GM13976 (cell line): ENCODE measurements at regions not wholly inside any gene's neighbourhood (a gene's known extent, or its start where the extent isn't known, plus 50 kb on each side); places are given as distances from the start of the nearest gene placed in this dataset.

ENCODE experiments used
- DNase-seq: peaks from one replicate; pipeline ENCODE4 v3.0.0; 2012; ENCODE audit warnings: low spot score
- CTCF ChIP-seq: IDR thresholded peaks from 2 replicates; pipeline ENCODE4 v1.5.1; 2012; ENCODE audit warnings: borderline replicate concordance, mild to moderate bottlenecking; ENCODE audit not compliant: insufficient read depth; ENCODE audit errors: extremely low read depth, missing control alignments, control extremely low read depth
- in situ Hi-C: fragments of 300-500 bp; cut with MboI; formaldehyde crosslinking; loops from one replicate; pipeline ENCODE4 v1.12.0; 2022; ENCODE audit warnings: low sequenced_read_pairs, mixed read lengths, inconsistent platforms; ENCODE audit not compliant: unreplicated experiment

GRCh38 chr15:88391700-88392099 is 75.5 kb downstream of the MRPL46 start:
- in situ Hi-C loops = no loop called here
- TF ChIP-seq CTCF = no peak
- DNase-seq = no peak

- TF ChIP-seq CTCF = no peak
- no peak for DNase-seq
- in situ Hi-C loops = no loop called here
Observed at GRCh38 chr15:88391006-88391405, 76.2 kb downstream of the MRPL46 start.

GRCh38 chr15:88390164-88390901 is 76.9 kb downstream of the MRPL46 start:
- no peak for DNase-seq
- in situ Hi-C loops = no loop called here
- TF ChIP-seq CTCF = no peak

GRCh38 chr15:88389120-88389519 is 78.1 kb downstream of the MRPL46 start:
- in situ Hi-C loops = no loop called here
- no peak for TF ChIP-seq CTCF
- no peak for DNase-seq

- no peak for TF ChIP-seq CTCF
- in situ Hi-C loops = no loop called here
- DNase-seq = no peak
Observed at GRCh38 chr15:88388686-88389085, 78.5 kb downstream of the MRPL46 start.

GRCh38 chr15:88385078-88385700 is 82.0 kb downstream of the MRPL46 start:
- no peak for TF ChIP-seq CTCF
- DNase-seq = no peak
- in situ Hi-C loops = no loop called here

- in situ Hi-C loops = no loop called here
- TF ChIP-seq CTCF = no peak
- no peak for DNase-seq
Observed at GRCh38 chr15:88383354-88383753, 83.8 kb downstream of the MRPL46 start.
